GM19455 (cell line): ENCODE measurements at regions not wholly inside any gene's neighbourhood (a gene's known extent, or its start where the extent isn't known, plus 50 kb on each side); places are given as distances from the start of the nearest gene placed in this dataset.
"Not testable (repeated sequence)": the region's sequence is repeated elsewhere in the genome, so short reads cannot be mapped to it uniquely, and the experiment has no call there.

Source experiments
- ATAC-seq: cut with Tn5 transposase; IDR thresholded peaks from one replicate; pipeline ENCODE4 v1.9.1; 2021; ENCODE audit not compliant: unreplicated experiment

DNA sequence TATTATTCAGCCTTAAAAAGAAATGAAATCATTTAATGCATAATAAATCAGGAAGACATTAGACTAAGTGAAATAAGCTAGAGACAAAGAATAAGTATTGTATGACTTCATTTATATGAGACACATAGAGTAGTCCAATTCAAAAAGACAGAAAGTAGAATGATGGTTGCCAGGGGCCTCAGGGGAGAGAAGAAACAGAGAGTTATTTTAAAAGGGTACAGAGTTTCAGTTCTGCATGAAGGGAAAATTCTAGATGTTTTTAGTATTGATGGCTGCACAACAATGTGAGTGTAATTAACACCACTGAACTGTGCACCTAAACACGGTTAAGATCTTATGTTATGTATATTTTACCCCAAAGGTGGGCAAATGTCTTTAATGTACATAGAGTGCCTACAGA lies 1407.9 kb upstream of the MAP3K7 start:
- ATAC-seq, result no peak

DNA sequence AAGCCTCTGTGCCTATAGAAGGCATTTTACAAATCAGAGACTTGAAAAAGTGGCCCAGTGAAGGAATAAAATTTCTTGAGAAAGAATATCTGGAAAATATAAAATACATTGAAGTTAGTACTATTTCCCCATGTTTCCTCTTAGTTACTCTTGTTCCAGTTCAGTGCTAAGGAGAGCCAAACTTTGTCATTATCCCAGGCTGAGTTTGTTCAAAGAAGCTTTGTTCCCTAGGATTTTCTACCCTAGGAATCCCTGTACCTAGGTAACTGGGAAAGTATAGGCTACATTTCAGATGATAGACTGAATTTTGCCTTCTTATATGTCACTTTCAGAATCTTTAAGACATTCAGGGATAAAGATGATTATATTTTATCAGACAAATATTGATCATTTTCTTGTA lies 1395.7 kb upstream of the MAP3K7 start:
- ATAC-seq, result no peak

DNA sequence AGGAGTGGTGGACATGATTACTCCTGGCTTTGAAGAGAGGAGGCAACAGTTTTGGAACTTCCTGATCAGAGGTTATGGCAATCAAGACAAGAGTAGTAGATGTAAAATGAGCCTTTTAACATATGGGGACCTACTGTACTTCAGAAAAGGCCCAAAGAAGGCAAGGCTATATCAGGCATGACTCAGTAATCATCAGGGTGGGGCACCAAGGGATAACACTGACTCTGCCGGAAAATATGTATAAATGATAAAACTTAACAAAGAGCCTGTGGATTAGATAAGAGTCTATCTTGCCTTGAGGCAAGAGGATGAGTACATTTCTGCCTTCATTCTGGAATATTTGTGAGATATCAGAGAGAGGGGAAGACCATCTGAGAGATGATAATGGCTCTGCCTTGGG lies 1389.9 kb upstream of the MAP3K7 start:
- no peak for ATAC-seq

DNA sequence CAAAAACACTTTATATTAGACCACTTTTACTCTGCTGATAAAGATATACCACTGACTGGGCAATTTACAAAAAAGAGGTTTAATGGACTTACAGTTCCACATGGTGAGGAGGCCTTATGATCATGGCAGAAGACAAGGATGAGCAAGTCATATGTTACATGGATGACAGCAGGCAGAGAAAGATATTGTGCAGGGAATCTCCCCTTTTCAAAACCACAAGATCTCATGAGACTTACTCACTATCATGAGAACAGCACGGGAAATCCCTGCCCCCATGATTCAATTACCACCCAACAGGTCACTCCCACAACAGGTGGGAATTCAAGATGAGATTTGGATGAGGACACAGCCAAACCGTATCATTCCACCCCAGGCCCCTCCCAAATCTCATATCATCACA lies 1383.8 kb upstream of the MAP3K7 start:
- no peak for ATAC-seq

DNA sequence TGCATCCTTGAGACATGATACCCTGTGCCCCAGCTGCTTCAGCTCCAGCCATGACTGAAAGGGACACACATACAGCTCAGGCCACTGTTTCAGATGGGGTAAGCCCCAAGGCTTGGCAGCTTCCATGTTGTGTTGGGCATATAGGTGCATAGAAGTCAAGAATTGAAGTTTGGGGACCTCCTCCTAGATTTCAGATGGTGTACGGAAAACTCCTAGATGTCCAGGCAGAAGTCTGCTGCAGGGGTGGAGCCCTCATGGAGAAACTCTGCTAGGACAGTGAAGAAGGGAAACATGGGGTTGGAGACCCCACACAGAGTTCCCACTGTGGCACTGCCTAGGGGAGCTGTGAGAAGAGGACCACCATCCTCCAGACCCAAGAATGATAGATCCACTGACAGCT lies 1379.0 kb upstream of the MAP3K7 start:
- no peak for ATAC-seq

DNA sequence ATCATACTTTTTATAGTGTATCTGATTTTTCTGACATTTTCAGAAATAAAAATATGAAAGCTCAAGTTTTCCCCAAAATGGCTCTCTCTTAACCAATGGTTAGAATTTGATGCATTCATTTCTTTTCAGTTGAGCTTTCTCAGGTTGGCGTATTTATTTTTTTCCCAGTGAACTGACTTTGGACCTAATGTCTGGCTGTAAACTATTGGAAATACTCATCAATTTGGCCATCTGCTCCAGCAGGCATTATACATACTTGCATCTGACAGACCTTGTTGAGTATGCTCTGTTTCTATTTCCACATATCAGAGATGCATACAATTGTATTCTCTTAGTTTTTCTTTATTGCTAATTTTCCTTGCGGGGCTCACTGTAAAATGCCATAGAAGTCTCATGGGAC lies 1374.8 kb upstream of the MAP3K7 start:
- no peak for ATAC-seq

DNA sequence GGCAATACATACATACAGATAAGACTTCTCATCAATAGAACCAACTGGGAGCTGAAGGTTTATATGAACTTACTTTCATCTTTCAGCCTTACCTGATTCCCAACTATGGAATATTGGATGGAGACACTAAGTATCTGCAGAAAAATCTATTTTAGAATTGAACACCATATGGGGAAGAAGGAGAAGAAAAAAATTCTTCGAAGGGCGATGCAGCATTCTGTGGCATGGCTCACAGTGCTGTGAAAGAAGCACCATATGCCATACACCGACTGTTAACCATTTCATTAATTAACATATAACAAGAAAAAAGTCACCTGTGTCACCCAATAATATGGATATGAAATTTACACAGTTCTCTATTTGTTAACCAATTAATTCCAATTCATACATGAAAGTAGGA lies 1374.4 kb upstream of the MAP3K7 start:
- ATAC-seq, result no peak

DNA sequence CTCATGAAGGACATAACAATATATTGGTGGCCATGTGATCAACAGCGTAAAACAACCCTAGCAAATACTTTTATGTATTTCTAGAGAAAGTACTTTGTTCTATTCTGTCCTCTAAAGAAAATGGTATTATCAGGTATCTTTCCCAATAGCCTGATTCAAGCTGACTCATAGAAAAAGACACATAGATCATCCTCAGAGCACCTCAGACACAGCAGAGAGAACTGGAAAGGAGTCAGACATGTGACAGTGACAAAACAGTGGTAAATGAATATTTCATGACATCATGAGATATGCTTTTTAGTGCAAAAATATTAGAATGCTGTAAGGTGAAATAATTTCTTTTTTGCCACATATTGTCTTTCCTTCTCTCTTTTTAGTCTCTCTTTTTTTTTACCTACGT lies 1355.0 kb upstream of the MAP3K7 start:
- no peak for ATAC-seq

DNA sequence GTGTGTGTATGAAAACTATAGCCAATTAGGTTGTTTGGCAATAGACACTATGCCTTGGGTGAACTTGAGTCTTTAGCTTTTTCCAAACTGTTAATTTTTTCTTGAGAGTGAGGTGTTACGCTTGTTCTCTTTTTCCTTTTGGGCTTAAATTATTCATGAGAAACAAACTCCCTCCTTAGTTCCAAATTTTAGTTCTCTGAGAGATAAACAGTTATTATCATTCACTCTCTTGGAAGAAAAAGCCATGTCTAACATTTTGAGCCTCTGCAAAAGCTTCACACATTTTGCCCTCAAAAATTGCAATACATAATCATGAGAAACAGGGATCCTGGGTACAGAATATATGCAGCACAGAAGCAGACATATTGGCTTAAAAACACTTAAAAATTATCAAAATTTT lies 1353.9 kb upstream of the MAP3K7 start:
- ATAC-seq, result no peak

DNA sequence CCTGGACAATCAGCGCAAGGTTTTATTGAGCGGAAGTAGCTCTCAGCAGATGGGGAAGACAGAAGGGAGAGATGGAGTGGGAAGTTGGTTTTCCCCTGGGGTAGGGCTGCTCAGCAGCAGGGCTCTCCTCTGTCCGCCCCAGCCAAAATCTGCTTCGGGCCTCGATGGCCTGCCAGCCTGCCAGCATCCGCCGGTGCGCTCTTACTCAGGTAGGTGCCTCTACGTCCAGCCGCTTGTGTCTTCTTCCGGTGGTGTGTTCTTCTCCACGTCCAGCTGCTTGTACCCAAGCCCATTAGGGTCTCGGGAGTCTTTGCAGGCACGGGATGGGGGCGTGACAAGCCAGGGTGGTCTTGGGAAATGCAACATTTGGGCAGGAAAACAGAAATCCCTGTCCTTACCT lies 1340.0 kb upstream of the MAP3K7 start:
- no peak for ATAC-seq

DNA sequence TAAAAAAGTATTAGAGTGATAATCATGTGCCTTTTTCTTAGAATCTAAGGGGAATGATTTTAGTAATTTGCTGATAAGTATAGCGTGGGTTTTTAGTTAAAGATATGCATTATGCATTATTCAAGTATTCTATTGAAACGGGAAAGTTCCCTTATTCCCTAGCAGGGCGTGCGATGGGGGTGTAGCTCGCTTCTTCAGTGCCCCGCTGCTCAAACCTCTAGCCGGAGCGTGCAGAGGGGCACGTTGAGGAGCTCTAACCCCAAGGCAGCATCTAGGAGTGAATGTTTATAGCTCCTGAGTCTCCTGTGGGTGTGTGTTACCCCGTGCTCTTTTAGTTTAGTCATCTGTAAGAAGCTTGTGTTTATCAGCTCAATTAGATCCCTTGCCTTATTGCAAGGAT lies 1339.5 kb upstream of the MAP3K7 start:
- ATAC-seq, result no peak

DNA sequence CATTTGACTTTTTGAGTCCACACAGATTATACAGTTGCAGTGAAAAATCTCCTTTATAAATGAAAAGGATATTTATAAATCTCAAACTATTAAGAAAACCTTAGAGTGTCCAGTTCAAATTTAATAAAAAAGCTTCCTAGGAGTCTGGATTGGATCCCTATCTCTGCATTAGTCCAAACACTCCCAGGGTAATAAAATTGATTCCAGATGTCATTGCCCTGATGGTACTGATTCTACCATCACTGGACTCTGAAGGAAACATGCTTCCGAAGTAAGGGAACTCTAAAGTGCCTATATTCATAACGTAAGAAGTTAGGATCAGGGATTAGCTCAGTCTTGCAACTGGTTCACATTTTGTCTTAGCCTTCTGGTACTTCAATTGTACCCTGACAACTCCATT lies 1325.1 kb upstream of the MAP3K7 start:
- ATAC-seq, result no peak

DNA sequence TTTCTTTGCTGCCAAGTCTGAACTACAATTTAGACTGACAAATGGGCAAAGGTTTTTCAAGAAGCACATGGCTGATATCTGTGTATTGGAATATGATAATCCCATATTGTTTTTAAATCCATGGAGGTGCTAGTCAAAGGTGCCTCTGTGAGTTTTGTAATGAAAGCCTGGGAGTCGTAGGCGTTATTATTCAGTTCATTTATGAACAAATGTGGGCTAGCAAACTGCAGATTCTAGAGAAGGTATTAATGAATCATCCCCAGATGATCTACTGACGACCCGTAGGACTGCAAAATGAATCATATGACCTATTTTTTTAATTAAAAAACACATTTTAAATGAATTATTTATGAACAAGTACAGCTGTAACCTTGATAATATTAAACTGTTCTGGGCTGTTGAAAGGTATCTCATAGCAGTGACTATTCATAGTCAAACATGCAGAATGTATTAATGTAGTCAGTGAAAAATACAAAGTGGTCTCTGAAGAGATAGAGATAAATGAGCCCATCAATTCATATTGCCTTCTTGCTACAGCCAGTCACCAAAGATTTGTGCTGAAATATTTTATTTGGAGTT lies 1317.8 kb upstream of the MAP3K7 start:
- no peak for ATAC-seq

DNA sequence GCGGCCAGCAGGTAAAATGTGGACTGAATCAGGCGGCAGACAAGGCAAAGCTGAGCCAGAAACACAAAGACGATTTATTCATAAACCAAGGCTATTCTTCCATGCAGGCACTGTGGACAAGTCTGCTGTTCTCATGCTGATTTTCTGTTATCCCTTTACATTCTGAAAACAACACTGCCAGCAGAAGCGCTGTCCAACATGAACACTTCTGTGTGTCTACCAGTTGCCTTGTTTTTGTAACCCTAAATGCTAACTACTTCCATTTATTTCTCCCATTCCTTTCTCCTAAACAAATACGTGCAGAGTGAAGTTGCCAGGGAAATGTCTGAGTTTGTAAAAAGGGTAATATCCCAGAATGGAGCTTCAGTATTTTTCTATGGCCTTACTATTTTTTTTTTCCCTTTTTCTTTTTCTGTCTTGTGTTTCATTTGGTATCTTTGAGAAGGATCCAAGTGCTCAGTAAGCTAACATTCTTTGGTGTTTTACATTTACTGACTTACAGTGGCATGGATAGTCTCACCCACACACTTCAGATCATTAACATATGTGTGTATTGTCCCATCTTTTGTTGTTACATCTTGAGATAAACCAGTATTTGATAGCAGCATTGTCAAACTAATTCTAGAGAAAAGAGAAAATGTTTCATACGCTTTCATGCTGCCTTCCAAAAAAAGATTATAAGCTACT lies 1308.9 kb upstream of the MAP3K7 start:
- ATAC-seq, result no peak

DNA sequence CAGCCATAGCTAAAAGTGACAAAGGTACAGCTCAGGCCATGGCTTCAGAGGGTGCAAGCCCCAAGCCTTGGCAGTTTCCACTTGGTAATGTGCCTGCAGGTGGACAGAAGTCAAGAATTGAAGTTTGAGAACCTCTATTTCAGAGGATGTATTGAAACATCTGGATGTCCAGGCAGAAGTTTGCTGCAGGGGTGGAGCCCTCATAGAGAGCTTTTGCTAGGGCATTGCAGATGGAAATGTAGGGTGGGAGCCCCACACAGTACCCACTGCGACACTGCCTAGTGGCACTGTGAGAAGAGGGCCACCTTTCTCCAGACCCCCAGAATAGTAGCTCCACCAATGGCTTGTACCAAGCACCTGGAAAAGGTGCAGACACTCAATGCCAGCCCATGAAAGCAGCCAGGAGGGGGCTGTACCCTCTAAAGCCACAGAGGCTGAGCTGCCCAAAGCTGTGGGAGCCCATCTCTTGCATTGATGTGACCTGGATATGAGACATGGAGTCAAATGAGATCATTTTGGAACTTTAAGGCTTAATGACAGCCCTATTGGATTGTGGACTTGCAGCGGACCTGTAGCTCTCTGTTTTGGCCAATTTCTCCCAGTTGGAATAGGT lies 1299.4 kb upstream of the MAP3K7 start:
- ATAC-seq, result no peak

DNA sequence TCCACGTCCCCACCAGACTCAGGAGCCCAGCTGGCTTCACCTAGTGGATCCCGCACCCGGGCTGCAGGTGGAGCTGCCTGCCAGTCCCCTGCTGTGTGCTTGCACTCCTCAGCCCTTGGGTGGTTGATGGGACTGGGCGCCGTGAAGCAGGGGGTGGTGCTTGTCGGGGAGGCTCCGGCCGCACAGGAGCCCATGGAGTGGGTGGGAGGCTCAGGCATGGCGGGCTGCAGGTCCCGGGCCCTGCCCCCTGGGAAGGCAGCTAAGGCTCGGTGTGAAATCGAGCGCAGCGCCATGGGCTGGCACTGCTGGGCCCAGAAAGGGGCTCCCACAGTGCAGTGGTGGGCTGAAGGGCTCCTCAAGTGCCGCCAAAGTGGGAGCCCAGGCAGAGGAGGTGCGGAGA lies 1294.9 kb upstream of the MAP3K7 start:
- ATAC-seq, result not testable (repeated sequence)

DNA sequence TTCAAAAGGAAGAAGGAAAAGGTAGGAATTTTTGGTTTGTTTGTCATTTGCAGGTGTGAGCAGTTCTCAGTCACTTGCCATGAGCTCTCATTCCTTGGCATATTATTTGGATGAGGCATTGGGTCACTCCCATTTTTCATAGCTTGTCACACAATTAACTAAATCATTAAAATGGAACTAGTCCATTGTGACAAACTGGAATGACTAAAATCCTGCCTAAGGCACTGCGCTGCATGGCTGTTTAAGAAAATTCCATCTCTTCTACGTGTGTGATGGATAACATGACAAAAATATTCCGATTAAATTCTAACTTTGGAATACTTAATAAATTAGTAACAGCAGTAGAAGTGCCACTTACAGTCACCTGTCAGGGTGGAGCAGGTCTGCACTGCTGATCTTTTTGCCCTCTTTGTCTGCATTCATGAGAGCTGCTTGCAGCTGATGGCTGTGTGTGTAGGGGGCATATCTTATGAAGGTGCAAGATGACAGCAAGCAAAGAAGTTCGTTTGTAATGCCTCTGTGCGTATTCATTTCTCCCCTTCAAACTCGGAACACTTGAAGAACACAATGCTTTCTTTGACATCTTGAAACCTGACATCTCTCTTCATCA lies 1292.6 kb upstream of the MAP3K7 start:
- no peak for ATAC-seq

DNA sequence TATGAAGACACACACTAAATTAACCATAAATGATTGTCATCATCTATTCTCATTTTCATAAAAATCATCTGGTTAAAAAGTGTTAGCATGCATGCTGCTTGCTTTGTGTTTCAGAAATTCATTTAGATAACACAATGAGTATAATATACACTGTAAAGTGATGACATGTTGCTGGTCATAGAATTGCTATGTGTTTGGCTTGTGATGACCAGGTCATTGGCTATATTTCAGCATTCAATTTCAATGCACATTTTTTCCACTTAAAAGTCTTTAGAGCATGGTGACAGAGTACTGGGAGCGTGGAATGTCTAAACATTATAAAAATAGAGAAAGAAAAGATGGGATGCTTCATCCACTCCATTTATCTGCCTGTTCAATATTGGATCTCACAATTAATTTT lies 1291.1 kb upstream of the MAP3K7 start:
- ATAC-seq, result no peak

DNA sequence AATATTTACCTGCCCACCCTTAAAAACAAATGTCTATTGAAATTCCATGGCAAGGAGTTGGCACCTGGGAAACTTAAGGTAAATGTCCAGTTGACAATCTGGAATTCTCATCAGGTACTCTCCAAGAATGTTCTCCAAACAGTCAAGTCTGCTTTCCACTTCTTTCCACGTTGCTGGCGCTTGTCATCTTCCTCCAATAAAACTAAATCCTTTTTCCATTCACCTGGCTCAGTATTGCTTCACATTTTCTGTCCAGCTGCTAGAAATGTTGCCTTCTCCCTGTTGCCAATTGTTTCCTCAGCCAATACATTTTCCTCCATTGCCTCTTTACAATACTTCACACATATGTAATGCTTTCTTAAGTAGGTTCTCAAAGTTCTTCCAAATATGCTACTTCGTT lies 1288.1 kb upstream of the MAP3K7 start:
- ATAC-seq, result no peak

DNA sequence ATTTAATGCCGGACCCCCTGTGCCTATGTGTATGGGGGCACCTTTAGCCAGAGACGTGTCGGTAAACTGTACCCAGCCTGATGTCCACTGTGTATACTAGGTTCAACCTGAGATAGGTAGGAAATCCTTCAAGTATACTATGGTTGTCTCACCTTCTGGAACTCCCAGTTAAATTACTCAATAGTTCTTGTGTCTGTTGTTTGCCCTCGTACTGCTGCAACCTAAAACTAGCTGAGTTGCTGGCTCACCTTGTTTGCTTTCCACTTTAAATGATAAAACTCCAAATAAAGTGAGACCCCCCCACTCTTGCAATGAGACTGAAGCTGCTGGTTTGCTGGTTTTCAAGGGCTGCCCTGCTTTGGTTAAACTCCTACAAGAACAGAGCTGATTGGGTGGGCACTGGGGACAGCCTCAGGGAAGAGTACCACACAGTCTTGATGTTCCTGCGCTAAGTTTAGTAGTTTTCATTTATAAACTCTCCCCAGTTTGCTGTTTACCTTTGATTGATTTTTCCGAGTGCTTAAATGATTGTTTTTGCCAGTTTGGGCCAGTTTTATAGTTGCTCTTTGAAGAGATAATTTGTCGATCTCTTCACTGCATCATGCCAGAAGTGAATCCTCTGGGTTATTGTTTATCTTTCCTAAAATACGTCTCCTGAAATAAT lies 1281.8 kb upstream of the MAP3K7 start:
- ATAC-seq, result no peak

DNA sequence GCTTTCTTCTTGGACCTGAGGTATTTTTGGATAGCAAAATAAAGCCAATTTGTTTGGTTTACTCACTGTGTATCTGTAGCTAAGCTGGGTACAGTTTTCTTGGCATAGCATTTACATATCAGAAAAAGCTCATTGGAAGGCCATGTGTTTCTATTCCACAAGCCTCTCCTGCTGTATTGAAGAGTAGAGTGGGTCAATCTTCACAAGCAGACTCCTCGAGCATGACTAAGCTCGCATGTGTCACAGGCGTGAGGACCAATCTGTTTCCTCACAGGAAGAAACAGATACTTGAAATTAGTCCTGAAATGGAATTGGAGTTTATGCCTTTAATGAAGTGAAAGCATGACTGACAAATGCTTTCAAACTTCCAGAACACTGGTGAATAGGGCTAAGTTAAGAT lies 1279.0 kb upstream of the MAP3K7 start:
- ATAC-seq, result no peak

DNA sequence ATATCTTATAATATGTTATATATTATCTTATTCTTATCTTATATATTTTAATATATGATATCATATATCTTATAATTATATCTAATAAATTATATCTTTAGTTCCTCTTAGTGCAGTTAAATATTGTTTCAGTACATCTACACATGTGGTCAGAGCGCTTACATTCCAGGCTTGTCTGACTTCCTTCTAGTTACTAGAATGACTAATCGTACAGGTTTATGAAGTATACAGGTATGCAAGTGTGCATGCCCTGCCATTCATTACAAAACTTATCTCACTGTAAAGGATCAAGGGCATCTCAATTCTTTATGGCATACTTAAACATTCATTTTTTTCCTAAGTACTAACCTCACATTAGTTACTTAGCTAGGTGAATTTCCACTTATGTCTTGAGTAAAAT lies 1278.0 kb upstream of the MAP3K7 start:
- no peak for ATAC-seq
